ENCODE measurements at regions not wholly inside any gene's neighbourhood (a gene's known extent, or its start where the extent isn't known, plus 50 kb on each side); places are given as distances from the start of the nearest gene placed in this dataset.
"Not testable (repeated sequence)": the region's sequence is repeated elsewhere in the genome, so short reads cannot be mapped to it uniquely, and the experiment has no call there.

- ChIA-PET CTCF (no interaction called here), POLR2A (no interaction called here)
- no peak for DNase-seq (ENCODE audit: low read depth, low spot score)
- H3K4me3 ChIP-seq (ENCODE audit: low read depth, low read length), result no peak overlapping the region
- TF ChIP-seq, protein P1, sequence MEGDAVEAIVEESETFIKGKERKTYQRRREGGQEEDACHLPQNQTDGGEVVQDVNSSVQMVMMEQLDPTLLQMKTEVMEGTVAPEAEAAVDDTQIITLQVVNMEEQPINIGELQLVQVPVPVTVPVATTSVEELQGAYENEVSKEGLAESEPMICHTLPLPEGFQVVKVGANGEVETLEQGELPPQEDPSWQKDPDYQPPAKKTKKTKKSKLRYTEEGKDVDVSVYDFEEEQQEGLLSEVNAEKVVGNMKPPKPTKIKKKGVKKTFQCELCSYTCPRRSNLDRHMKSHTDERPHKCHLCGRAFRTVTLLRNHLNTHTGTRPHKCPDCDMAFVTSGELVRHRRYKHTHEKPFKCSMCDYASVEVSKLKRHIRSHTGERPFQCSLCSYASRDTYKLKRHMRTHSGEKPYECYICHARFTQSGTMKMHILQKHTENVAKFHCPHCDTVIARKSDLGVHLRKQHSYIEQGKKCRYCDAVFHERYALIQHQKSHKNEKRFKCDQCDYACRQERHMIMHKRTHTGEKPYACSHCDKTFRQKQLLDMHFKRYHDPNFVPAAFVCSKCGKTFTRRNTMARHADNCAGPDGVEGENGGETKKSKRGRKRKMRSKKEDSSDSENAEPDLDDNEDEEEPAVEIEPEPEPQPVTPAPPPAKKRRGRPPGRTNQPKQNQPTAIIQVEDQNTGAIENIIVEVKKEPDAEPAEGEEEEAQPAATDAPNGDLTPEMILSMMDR (IDR thresholded peaks at IDR 0.05; ENCODE audit: insufficient read depth, low read length, missing control alignments), result no peak
Observed at GRCh38 chr1:14421977-14422609, 176.4 kb upstream of the KAZN start.

GRCh38 chr1:14424325-14425002, 174.0 kb upstream of the KAZN start:
- ChIA-PET POLR2A (no interaction called here), CTCF (interaction anchor here (1.2 kb wide), 1 partner anchor 10 kb away, joined by 4 read pairs; no protein-coding TSS in a partner anchor)
- TF ChIP-seq, protein P1 (IDR thresholded peaks at IDR 0.05; ENCODE audit: insufficient read depth, low read length, missing control alignments), result no peak

GRCh38 chr1:14426854-14427253, 171.6 kb upstream of the KAZN start:
- H3K4me3 ChIP-seq (ENCODE audit: low read depth, low read length), result no peak overlapping the region
- DNase-seq (ENCODE audit: low read depth, low spot score), result no peak
- CTCF ChIA-PET, result no interaction called here
- POLR2A ChIA-PET, result no interaction called here
- TF ChIP-seq, protein P1 (IDR thresholded peaks at IDR 0.05; ENCODE audit: insufficient read depth, low read length, missing control alignments), result no peak

More at GRCh38 chr1:14424325-14425002, 174.0 kb upstream of the KAZN start:
- no peak for DNase-seq (ENCODE audit: low read depth, low spot score)
- no peak overlapping the region for H3K4me3 ChIP-seq (ENCODE audit: low read depth, low read length)

GRCh38 chr1:14429577-14429976, 168.9 kb upstream of the KAZN start:
- no peak overlapping the region for H3K4me3 ChIP-seq (ENCODE audit: low read depth, low read length)
- TF ChIP-seq, protein P1 (IDR thresholded peaks at IDR 0.05; ENCODE audit: insufficient read depth, low read length, missing control alignments), result no peak
- POLR2A ChIA-PET, result interaction anchor here (0.7 kb wide), 1 partner anchor 597 kb away, joined by 3 read pairs; no protein-coding TSS in a partner anchor
- DNase-seq (ENCODE audit: low read depth, low spot score), result no peak
- CTCF ChIA-PET, result no interaction called here

DNA sequence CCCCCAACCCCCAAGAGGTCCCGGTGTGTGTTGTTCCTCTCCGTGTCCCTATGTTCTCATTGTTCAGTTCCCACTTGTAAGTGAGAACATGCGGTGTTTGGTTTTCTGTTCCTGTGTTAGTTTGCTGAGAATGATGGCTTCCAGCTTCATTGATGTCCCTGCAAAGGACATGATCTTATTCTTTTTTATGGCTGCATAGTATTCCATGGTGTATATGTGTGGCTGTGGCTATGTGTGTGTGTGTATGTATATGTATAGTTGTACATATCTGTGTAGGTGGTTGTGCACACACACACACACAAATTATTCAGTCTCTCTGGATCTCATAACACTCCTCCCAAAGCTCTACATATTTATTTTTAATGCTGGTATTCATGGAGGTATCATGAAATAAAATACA, 165.8 kb upstream of the KAZN start:
- CTCF ChIA-PET, result not testable (repeated sequence)

GRCh38 chr1:14435368-14436023, 163.0 kb upstream of the KAZN start:
- DNase-seq (ENCODE audit: low read depth, low spot score), result no peak

More for the DNA sequence above, 165.8 kb upstream of the KAZN start:
- POLR2A ChIA-PET; H3K4me3 ChIP-seq (ENCODE audit: low read depth, low read length); DNase-seq (ENCODE audit: low read depth, low spot score): not testable (repeated sequence)

More at GRCh38 chr1:14435368-14436023, 163.0 kb upstream of the KAZN start:
- ChIA-PET POLR2A (no interaction called here), CTCF (interaction anchor here (1.1 to 1.6 kb wide), 2 partner anchors 11 to 612 kb away, joined by 3 to 4 read pairs; no protein-coding TSS in a partner anchor)
- TF ChIP-seq, protein P1 (IDR thresholded peaks at IDR 0.05; ENCODE audit: insufficient read depth, low read length, missing control alignments), result no peak
- no peak overlapping the region for H3K4me3 ChIP-seq (ENCODE audit: low read depth, low read length)
